Cardiac fibroblast (primary cell): ENCODE measurements at regions not wholly inside any gene's neighbourhood (a gene's known extent, or its start where the extent isn't known, plus 50 kb on each side); places are given as distances from the start of the nearest gene placed in this dataset.

Experiments
- DNase-seq, 2 donors: peaks; one replicate each; pipeline versions ENCODE4 v3.0.0 to v3.0.0-alpha.2; 2010; ENCODE audit warnings: low read depth in 2 of 2
- H3K4me3 ChIP-seq, 2 donors: replicated peaks in 1 of 2; 1 replicate in 1 of 2; 2 replicates in 1 of 2; pipeline ENCODE4 v1.5.1; 2011; ENCODE audit warnings: low read depth in 2 of 2, low read length in 2 of 2, mild to moderate bottlenecking in 2 of 2, moderate library complexity in 1 of 2
- CTCF ChIP-seq: IDR thresholded peaks from one replicate; pipeline ENCODE4 v1.5.1; 2011; ENCODE audit warnings: low read depth, mild to moderate bottlenecking, low read length, inconsistent platforms

DNA sequence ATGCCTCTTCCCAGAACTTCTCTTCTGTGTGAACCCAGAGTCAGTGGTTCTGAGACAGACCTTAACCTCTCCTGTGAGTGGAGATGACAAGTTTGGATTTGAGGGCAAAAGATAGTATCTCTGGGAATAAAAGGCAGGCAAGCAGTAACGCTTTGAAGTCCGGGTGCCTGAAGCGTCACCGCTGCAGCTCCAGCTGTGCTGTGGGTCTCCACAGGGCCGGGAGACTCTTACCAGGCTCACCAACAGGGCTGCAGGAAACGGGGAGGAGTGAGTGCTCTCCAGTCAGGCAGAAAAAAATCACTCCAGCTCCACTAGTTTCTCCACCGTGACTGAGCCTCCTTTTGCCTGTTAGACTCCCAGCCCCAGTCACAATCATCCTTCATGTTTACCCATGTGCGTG lies 79.7 kb upstream of the MAP4K4 start:
- DNase-seq = no peak
- H3K4me3 ChIP-seq = no peak overlapping the region
- no peak for TF ChIP-seq CTCF

DNA sequence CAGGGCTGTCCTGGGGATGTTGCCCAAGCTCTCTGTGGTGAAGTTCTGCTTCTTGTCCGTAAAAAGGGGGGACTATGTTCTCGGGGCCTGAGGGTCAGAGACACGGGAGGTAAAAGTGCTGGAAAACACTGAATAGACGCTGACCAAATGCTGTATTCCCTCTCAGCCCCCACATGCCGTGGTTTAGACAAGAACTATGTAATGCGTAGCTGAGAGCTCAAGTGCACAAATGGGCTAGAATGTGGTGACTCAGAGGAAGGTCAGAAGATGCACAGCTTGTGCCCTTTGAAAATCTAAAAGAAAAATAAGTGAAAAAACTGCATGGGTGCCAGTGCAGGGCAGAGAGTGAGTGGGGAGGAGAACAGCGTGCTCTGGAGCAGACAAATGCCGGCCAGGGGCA lies 80.3 kb upstream of the MAP4K4 start:
- peak; percentile 54 to 72 for DNase-seq
- H3K4me3 ChIP-seq = no peak overlapping the region
- no peak for TF ChIP-seq CTCF

DNA sequence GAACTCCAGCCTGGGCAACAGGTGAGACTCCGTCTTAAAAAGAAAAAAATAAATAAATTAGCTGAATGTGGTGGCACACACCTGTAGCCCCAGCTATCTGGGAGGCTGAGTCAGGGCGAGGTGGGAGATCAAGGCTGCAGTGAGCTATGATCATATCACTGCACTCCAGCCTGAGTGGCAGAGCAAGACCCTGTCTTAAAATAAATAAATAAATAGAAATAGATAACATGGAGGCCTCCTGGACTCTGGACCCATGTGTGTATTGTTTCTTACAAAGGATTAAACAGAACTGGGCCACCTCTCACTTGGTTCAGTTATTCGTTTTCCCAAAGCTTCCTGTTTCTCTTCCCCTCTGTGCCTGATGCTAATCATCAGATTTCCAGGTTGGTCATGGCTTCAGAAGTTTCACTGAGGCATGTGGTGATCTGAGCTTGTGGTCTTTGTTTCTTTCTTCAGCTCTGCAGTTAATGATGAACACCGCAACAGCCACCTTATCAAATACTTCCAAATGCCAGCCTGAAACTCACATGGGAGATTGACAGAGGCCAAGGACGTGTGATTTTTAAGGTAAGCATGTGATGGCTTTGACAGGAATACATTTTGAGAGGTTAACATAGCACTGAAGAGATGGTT lies 83.3 kb upstream of the MAP4K4 start:
- no peak for DNase-seq
- TF ChIP-seq CTCF = no peak
- H3K4me3 ChIP-seq = no peak overlapping the region

- no peak for DNase-seq
- no peak overlapping the region for H3K4me3 ChIP-seq
- TF ChIP-seq CTCF = no peak
Observed at GRCh38 chr2:101613056-101613704, 84.3 kb upstream of the MAP4K4 start.

DNA sequence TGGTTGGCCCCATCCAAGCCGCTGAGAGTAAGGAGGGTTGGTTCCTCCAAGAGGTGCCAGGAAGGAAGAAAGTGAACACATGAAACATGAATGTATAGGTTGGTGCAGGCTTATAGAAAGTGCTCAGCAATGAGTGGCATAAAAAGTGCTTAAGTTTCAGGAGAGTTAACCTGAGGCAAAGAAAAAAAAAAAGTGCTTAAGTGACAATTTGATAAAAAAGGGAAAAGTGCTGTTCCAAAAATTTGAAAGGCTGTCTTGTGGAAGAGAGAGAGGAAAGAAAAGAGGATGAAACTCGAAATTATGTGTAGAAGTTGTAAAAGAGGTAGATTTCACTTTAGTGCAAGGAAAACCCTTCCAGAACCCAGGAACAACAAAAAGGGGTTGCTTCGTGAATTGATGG lies 85.5 kb upstream of the MAP4K4 start:
- DNase-seq = no peak
- TF ChIP-seq CTCF = no peak
- H3K4me3 ChIP-seq = no peak overlapping the region

- no peak for DNase-seq
- no peak for TF ChIP-seq CTCF
Observed at GRCh38 chr2:101610750-101611315, 86.7 kb upstream of the MAP4K4 start.

More at GRCh38 chr2:101610750-101611315, 86.7 kb upstream of the MAP4K4 start:
- no peak overlapping the region for H3K4me3 ChIP-seq
